NCI-H446 (cell line): ENCODE measurements at regions not wholly inside any gene's neighbourhood (a gene's known extent, or its start where the extent isn't known, plus 50 kb on each side); places are given as distances from the start of the nearest gene placed in this dataset.
A peak's percentile ranks its signal among the peaks of the same experiment; 100 is the strongest.
"Not testable (repeated sequence)": the region's sequence is repeated elsewhere in the genome, so short reads cannot be mapped to it uniquely, and the experiment has no call there.

Source experiments
- DNase-seq, 2 experiments: peaks; one replicate each; lab custom pipeline; 2025; lab: John Stamatoyannopoulos, UW

GRCh38 chr6:125431971-125432370, 130.2 kb upstream of the HDDC2 start:
- DNase-seq, result no peak

DNA sequence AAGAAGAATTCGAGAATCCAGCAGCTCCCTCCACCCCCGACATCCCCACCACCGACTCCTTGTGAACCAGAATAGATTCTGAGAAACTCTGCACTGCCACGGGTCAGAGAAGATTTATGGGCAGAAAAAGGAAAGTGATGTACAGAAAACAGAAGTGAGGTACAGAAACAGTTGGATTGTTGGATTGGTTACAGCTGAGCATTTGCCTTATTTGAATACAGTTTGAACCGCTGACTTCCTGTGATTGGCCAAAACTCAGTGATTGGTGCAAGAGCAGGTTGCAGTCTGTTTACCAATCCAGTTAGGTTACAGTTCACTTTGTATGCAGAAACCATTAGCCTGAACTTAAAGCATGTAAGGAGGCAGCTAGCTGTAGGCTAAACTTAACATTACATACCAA, 131.2 kb upstream of the HDDC2 start:
- DNase-seq, result no peak

- DNase-seq, result no peak
Observed at GRCh38 chr6:125434760-125435159, 133.0 kb upstream of the HDDC2 start.

GRCh38 chr6:125439512-125439911, 137.7 kb upstream of the HDDC2 start:
- DNase-seq, result no peak

- no peak for DNase-seq
Observed at GRCh38 chr6:125444006-125444923, 142.5 kb upstream of the HDDC2 start.

DNA sequence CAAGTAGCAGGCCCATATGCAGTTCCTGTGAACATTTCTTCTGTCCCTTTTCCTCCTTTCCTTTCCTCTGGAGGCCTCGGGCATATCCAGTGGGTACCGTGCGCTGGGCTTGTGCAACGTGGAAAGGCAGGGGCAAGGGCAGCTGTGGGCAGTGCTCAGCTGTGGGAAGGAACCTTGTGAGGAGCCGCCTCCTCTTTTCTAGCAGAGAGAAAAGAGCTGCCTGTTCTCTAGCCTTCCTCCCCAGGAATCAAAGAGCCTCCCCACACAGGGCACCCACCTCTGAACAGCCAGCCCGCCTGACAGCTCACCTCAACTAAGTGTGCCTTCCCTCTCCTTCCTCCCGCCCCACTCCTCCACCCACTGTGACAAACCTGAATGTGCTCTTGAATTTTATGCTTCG, 143.3 kb upstream of the HDDC2 start:
- no peak for DNase-seq

DNA sequence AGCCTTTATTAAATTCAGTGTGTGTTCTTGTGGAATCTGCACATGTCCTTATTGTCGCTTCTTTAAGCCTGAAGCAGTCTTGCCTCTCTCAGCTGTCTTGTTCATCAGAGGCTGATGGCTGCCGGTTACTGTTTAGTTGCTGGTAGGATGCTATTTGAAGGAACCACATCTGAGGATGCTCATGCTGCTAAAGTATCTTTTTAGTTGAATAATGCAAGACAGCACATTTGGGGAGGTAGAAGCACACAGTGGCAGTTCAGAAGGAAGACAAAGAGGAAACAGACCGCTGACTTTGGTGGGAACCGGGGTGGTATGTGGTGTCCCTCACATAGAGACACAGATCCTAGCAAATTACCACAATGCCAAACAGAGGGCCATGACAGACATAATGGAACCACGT, 144.2 kb upstream of the HDDC2 start:
- no peak for DNase-seq

GRCh38 chr6:125451750-125452149, 150.0 kb upstream of the HDDC2 start:
- DNase-seq, result no peak

DNA sequence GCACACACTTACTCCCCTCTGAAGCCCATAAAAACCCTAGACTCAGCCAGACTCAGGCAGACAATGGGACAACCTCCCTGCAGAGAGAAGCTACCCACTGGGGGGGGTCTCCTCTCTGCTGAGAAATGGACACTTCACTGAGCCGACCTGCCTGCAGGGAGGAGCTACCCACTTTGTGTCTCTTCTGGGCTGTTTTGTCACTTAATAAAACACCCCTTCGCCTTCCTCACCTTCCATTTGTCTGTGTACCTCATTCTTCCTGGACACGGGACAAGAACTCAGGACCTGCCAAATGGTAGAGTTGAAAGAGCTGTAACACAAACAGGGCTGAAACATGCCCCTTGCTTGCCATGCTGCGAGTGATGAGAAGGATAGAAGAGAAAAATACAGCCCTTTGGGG, 151.7 kb upstream of the HDDC2 start:
- DNase-seq, result no peak

- DNase-seq, result no peak
Observed at GRCh38 chr6:125454351-125454750, 152.6 kb upstream of the HDDC2 start.

DNA sequence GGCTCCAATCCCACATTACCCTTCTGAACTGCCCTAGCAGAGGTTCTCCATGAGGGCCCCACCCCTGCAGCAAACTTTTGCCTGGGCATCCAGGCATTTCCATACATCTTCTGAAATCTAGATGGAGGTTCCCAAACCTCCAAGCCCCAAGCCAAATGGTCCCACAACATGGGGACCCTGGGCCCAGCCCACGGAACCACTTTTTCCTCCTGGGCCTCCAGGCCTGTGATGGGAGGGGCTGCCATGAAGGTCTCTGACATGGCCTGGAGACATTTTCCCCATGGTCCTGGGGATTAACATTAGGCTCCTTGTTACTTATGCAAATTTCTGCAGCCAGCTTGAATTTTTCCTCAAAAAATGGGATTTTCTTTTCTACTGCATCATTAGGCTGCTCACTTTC, 156.7 kb upstream of the HDDC2 start:
- not testable (repeated sequence) for DNase-seq

DNA sequence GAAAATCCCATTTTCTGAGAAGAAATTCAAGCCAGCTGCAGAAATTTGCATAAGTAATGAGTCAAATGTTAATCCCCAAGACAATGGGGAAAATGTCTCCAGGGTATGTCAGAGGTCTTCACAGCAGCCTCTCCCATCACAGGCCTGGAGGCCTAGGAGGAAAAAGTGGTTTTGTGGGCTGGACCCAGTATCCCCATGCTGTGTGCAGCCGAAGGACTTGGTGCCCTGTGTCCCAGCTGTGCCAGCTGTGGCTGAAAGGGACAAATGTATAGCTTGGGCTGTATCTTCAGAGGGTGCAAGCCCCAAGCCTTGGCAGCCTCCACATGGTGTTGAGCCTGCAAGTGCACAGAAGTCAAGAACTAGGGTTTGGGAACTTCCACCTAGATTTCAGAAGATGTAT, 163.6 kb upstream of the HDDC2 start:
- not testable (repeated sequence) for DNase-seq

DNA sequence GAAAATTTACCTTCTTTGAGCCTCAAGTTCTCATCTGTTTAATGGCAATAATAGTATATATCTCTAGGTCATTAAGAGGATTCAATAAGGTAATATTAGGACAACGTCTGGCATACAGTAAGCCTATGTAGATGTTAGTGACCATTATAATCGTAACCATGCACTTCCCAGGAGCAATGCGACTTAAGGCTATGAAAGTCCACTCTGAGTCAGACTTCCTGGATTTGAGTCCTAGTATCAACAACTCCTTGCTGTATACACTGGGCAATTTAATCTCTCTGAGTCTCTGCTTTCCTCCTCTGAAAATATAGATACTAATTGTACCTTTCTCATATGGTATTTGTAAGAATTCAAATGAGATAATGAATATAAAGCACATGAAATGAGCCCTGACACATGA, 168.1 kb upstream of the HDDC2 start:
- DNase-seq, result no peak

DNA sequence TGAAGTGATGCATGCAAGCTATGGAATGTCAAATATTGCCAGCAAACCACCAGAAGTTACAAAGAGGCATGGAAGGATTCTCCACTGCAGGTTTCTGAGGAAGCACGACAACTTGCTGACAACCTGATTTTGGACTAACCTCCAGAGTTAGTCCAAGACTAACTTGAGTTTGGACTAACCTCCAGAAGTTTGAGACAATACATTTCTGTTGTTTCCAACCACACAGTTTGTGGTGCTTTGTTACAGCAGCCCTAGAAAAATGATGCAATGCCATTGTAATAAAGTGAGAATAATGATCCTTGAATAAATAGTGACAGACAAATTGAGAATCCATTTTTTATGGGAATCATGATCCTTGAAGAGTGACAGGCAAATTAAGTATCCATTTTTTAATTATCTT, 169.9 kb upstream of the HDDC2 start:
- no peak for DNase-seq

GRCh38 chr6:125474061-125474460, 172.3 kb upstream of the HDDC2 start:
- DNase-seq, result no peak

DNA sequence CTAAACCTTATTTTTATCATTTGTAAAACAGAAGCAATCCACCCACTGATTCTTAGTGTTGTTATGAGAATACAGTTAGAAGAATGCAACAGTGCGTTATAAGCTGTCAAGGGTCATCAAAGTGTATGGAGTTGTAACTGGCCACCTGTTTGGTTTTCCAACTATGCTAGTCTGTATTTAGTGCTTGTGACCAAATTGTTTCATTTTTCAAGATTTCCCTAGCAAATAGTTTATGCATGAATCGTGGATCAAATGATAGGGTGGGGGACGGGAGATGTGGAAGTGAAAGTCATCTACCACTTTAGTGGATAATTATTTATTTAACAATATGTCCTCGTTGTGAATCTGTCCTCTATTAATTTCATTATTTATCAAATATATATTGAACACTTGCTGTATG, 175.4 kb upstream of the HDDC2 start:
- no peak for DNase-seq

GRCh38 chr6:125477844-125478243, 176.1 kb upstream of the HDDC2 start:
- no peak for DNase-seq

DNA sequence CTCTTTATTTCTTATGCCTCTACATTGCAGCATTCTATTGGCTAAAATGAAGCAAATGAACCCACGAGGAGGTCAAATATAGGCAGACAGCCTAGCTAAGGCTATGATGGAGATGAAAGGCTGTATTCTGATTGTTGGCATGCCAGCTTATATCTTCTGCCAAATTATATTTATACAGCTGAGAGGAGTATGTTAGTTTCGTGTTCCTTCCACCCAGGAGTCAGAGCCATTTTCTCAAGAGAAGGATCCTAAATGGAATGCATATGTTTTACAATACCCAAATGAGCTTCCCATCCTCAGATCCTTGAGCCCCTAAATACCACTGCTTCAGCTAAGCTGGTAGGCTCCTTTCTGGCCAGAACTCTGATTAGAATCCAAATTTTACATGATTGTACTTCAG, 178.4 kb upstream of the HDDC2 start:
- DNase-seq, result peak in 1 of 2 experiments; percentile 2

GRCh38 chr6:125480571-125480970, 178.8 kb upstream of the HDDC2 start:
- no peak for DNase-seq

DNA sequence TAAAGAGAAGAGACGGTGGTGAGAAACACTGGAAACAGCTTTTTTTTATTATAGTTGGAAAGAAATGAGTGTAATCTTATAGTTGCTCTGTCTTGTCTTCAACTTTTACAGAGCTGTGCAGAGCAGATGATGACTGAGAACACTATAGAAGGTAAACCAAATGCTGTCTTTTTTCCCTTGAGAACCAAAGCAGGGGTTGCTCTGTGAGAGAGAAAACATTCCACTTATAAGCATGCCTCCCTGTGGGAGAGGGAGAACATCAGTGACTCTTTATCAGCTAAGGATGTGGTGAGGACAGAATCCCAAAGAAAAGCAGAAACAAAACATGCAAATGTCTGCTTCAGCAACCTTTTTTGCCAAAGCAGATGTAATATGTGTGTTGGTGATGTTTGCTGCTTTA, 179.3 kb upstream of the HDDC2 start:
- DNase-seq, result no peak

GRCh38 chr6:125485757-125486156, 184.0 kb upstream of the HDDC2 start:
- DNase-seq, result no peak

GRCh38 chr6:125486881-125487280, 185.1 kb upstream of the HDDC2 start:
- DNase-seq, result peak in 1 of 2 experiments; percentile 56

DNA sequence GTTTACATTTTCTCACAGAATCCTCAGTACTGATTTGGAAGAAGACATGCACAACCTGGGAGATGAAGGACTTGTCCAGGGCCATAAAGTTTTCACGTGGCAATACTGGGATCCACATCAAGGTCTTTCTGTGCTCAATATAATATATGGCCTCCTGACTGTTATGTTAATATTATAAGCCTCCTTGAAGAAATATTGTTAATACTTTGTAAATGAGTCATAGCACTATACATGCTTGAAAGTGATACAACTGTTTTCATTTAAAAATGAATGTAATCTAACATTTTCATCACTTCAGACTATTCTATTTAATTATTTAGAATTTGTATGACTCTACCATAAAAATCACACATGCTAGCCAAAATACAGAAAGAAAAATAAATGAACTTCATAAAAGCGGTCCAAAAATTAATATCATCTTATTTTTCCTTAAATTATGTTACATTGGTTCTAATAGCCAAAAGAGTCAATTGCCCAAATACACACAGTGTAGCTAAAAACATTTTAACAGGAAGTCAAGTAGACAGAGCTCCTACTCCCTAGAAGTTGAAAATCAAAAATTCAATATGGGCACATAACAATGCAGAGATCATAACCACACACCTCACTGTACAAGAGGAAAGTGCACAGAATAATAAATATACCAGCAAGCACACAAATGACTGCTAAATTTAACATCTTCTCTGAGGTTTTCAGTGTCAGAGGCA, 188.0 kb upstream of the HDDC2 start:
- no peak for DNase-seq
